GM18508 (cell line): ENCODE measurements at regions not wholly inside any gene's neighbourhood (a gene's known extent, or its start where the extent isn't known, plus 50 kb on each side); places are given as distances from the start of the nearest gene placed in this dataset.
"Not testable (repeated sequence)": the region's sequence is repeated elsewhere in the genome, so short reads cannot be mapped to it uniquely, and the experiment has no call there.

Experiments
- ATAC-seq: cut with Tn5 transposase; IDR thresholded peaks from one replicate; pipeline ENCODE4 v1.9.1; 2021; ENCODE audit warnings: moderate number of reproducible peaks; ENCODE audit not compliant: insufficient read depth, unreplicated experiment

DNA sequence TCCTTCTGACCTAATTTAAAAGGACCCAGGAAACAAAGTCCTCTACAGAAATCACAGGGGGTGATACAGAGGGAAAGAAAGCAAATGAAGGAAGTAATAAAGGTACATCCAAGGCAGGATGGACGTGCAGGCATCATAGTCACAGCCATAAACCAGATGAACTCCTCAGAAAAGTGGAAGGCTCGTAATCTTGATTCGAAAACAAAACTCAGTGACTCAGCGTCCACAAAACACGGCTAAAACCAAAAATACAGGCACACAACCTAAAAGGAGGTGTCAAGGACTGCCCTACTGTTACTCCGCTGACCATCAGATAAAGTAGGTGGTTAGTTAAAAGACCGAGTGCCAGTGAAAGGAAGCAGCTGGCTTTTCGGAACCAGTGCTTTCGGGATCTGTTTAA lies 81.5 kb downstream of the TRIM69 start:
- not testable (repeated sequence) for ATAC-seq

DNA sequence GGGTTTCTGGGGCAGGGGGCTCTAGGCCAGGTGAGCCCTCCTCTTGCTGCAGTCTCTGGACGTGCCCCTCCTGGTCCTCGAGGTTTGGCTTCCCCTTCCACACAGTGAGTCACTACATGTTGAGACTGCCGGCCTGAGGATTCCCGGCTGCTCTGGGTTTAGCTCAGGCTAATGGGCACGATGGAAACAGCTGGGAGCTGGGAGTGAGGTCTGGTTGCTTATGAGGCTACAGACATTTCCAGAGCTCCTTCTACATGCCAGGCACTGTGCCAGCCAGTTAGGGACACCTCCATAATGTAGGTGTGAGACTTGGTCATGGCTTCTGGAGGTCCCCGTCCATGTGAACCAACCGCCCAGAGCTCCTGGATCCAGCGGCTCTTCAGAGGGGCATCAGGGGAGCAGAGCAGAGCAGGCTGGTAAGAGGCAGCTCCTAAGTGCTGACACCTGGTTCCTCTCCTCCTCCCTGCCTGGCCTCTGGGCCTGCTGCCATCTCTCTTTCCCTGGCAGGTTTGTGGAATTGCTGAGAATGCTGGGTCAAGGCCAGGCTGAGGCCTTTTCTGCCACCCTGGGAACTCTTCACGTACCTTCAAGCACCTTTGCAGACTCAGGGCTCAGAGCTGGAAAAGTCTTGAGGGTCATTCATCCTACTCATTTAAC lies 83.1 kb downstream of the TRIM69 start:
- not testable (repeated sequence) for ATAC-seq

DNA sequence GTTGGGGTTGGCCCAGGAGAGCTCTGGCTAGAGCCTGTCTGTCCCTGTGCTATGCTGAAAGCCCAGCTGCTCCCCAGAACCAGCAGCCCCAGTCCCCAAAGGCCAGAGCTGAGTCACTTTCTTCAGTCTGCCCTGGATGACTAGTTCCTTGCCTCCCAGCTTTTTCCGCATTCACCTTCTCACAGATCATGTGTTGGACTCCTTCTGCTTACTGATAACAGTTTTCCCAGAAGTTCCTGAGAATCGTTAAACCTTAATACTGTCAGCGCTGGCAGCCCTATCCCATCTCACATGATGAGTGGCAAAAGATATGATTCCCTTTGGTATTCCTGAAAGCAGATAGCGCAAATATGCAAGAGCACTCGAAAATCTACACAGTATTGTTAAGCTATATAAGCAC lies 84.2 kb downstream of the TRIM69 start:
- ATAC-seq: not testable (repeated sequence)

DNA sequence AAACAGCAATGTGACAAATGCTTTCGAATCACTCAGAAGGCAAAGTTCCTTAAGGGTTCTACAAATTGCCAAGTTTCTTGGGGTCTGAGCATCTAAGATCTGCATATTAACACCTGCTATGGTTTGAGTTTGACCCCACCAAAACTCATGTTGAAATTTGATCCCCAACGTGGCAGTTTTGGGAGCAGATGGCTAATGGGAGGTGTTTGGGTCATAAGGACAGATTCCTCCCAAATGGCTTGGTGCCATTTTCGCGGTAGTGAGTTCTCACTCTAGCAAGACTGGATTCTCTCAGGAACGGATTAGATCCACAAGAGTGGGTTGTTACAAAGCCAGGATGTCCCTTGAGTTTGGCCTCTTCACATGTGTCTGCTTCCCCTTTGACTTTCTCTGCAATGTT lies 84.6 kb downstream of the TRIM69 start:
- not testable (repeated sequence) for ATAC-seq

DNA sequence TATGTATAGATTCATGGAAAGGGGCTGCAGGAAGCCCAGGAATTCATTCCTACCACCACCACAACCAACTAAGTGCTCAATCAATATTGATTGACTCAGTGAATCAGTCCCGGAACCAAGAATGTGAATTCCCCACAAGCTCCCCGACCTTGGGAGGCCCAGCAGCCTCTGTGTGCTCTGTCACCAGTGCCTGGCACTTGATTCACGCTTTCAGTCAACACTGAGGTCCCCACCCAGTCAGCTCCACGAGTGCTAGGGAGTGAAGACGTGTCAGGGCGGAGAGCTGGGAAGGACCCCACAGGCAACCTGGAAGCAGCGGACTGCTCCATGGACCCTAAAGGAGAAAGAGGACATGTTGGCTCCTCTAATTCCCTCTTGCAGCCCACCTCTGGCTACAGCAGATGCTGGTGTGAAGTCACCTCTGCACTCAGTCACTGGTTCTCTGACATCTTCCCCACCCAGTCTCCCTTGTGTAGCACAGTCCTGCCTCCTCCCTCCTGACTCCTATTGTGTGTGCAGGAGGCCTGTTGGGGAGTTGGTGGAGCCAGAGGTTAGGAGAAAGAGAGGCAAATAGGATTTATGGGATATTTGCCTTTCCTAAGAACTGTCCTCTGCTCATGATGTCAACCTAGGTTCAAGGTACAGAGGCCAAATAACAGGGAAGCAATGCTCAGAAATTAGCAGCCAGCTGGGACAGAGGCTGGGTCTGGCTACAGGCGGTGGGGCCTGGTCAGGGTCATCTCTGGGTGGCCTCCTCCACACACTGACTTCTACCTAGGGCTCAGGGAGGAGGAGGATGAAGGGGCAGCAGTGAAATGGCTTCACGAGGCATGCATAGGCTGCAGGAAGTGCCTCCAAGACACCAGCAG lies 88.2 kb downstream of the TRIM69 start:
- not testable (repeated sequence) for ATAC-seq

DNA sequence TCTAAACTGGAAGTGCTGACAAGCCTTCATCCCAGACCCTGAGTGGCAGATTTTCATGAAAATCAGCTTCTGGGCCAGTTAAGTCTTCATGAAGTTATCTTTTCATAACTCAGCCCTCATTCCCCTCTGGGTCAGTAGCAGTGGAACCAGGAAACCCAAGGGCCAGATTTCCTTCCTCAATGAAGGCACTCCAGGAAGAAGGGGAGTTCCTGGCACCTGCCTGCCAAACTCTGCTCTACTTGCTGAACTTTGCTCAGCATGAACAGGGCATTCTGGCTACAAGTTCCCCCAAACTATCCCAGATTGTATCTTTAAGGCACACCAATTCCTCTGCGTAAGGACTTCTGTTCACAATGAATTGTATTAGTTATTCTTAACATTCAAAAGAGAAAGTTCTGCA lies 90.3 kb downstream of the TRIM69 start:
- ATAC-seq: not testable (repeated sequence)

DNA sequence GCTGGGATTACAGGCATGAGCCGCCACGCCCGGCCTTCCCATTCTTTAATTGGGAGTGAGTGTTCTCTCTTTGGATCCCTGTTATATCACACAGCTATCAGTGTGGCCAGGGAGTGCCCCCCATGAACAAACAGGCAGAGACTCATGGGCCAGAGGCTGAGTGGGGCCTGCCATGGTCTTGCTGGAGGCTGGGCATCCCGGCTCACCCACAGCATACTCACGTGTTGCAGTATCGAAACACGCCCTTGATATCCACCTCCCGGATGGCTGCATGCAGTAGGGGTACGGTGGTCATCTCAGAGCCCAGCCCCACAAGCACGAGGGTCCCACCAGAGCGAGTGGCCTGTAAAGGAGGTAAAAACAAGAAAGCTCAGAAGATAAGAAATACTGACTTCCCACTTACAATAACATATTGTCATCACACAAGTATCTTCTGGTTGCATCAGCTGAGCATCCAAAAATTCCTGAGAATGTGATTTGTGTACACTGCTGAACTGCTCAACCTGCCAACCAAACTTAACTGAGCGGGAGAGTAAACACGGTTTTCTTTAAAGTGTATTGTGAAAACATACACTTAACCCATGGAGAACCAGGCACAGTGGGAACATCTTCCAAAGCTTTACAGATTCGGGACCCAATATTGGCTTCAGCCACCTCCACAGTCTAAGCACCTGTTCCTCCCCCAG lies 92.0 kb downstream of the TRIM69 start:
- not testable (repeated sequence) for ATAC-seq

DNA sequence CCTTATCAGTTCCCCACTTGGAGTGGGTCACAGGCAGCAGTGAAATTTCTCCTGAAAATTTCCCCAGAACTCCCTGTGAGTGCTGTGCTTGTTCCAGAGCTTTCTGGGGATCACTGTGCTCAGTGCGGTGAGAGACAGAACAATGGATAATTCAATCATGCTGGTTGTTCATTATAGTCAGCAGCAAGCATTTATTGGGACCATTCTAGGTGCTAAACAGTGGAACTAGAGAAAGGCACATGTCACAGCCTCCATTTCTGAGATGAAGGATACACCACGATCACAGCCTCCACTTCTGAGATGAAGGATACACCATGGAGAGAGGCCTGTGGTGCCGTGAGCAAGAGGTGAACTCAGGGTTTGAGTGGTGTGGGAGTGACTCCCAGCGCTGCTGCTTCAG lies 92.8 kb downstream of the TRIM69 start:
- not testable (repeated sequence) for ATAC-seq

DNA sequence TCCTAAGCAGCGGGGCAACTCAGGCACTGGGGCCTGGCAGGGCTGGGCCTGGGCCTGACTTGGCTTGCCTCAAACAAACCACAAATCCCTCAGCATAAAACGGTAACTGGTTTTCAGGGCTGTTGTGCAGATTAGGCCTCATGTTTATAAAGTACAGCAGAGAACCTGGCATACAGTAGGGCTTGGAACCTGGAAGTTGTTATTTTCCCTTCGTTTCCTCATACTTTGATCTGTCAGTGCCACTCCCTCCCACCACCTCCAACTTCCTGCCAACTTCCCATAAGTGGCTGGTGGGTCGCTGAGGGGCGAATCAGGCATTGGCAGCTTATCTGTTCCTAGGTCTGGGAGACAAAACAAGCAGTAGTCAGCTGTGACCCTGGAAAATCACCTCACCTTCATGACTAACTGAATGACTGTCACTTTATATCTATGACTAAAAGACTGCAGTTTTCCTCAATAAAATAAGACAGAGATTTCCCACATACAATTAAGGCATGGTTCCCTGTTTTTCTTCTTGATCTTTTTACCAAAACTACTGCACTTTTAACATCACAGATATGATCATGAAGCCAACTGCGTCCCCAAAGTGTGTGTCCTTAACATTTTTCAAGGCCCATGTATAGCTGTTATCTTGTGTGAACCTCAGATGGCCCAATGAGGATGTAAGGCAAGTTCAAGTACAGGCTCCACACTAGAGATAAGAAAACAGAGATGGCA lies 94.5 kb downstream of the TRIM69 start:
- not testable (repeated sequence) for ATAC-seq

DNA sequence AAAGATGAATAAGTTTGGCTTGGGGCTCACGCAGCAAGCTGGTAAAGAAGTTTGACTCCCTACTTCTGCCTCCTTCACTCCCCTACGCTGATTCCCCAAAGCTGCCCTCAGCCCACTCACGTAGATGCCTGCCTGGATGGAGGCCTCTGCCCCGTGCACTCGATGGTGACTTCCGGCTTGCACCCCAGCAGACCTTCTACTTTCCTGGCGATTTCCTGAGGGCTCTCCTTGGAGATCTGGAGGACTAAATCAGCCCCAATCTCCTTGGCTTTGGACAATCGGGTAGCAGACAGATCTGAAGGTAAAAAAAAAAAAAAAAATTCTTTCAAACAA lies 95.0 kb downstream of the TRIM69 start:
- ATAC-seq: not testable (repeated sequence)

DNA sequence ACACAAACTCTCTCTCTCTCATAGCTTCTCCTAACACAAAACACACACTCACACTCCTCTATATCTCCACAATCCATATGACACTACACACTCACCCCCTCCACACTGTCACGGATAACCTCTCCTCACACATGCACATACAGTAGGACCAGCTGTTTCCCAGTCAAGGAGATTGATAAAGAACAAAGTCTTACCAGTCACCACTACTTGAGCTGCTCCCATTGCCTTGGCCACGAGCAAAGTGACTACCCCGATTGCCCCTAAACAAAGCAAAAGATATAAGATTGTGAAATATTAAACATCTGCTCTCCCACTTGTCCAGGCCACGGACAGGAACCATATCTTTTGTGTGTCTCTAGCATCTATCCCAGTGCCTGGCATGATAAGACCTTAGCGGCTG lies 95.8 kb downstream of the TRIM69 start:
- ATAC-seq: not testable (repeated sequence)

DNA sequence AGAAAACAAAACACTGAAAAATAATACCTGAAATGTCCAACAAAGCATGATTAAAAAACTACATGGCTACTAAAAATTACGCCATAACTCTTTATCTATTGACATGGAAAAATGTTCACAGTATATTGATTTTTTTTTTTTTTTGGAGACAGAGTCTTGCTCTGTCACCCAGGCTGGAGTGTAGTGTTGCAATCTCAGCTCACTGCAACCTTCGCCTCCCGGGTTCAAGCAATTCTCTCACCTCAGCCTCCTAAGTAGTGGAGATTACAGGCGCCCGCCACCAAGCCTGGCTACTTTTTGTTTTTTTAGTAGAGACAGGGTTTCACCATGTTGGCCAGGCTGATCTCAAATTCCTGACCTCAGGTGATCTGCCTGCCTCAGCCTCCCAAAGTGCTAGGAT lies 96.8 kb downstream of the TRIM69 start:
- not testable (repeated sequence) for ATAC-seq

DNA sequence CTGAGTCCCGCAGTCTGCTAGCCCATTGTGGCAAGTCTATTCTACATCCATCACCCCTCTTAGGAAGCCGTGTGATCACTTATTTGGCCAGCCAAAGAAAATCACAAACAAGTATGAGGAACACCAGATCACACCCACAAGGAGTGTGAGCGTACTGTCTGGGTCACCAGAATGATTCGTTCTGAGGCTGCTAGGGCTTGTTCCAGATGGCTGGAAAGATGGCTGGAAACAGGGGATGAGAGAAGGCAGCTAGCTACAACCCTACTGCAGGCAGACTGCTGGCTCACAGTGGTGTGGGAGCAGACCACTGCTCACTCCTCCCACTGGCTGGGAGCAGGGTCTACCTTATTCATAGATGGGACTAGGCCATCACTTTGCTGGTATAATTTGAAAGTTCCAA lies 97.4 kb downstream of the TRIM69 start:
- ATAC-seq: not testable (repeated sequence)

DNA sequence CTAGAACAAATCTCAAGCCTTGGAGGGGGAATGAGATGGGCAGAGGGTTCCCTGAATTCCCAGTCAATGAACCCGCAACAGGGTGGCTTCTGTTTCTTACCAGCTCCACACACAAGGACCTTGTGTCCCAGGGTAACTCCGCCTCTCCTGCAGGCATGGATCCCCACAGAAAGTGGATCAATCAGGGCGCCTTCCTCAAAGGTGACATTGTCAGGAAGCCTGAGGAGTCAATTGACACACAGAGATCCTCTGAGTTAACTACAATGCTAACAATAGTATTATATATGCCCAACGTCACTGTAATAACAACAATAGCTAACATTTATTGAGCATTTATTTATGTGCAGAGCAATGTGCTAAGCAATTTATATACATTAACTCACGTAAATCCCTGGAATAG lies 98.8 kb downstream of the TRIM69 start:
- ATAC-seq: not testable (repeated sequence)

DNA sequence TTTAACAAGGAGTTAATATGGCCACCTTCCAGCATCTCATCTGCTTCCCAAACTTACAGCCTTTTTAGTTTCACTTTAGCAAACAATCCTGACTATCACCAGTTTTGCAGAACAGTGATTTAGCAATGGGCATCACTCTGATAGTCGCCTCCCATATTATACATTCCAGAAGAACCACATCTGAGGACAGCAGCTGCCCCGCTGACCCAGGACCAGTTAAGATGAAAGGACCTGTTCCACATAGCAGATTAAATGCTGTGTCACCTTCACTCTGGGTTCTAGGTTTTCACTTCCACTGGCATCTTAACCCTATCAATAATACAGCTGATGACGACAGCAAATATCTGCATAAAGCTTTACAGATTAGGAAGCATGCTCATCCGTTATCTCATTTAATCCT lies 99.8 kb downstream of the TRIM69 start:
- ATAC-seq: no peak

DNA sequence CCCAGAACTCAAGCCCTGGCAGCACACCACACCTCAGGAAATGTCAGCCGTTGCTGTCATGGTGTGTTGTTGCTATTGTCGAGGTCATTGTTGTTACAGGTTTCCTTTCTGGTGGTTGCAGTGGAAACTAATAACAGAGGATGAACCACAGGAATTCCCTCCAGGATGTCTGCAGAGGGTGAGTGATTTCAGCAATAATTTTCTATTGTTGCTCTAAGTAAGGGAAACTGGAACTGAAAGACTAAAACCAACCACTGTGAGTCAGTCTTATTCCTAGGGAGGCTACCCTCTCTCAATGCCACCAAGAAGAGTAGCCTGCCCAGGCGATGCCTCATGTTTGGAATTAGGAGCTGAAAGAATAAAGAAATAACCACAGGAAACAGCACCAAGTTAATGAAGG lies 102.6 kb downstream of the TRIM69 start:
- not testable (repeated sequence) for ATAC-seq

DNA sequence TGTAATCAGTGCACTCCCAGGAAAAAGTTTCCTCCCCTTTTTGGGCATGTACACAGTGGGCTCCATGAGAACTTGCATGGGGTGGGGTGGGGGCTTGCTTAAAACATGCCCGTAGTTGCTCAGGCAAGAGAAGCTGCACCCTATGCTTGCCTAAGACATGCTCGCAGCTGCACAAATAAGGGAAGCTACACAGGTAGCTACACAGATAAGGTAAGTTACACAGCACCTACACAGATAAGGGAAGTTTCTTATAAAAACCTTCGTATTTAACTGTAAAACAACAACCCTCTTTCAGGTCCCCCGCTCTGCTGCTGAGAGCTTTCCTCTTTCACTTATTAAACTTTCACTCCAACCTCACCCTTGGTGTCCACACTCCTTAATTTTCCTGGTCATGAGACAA lies 105.4 kb downstream of the TRIM69 start:
- ATAC-seq: not testable (repeated sequence)

DNA sequence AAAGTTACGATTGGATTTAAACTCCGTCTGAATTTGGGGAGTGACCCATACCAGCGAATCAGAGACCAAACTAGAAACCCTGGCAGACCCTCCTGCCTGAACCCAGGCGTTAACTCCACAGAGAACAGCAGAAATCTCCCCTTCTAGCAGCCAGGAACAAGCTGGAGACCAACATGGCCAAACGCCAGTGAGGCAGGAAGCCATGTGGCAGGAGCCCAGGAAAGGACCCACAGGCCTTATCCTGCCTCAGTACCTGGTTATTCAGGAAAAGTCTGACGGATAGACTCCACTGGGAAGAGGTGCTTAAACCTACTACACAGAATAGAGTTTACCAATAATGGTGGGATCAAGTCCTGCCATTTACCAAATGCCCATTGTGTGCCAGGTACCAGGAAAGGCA lies 106.6 kb downstream of the TRIM69 start:
- not testable (repeated sequence) for ATAC-seq

DNA sequence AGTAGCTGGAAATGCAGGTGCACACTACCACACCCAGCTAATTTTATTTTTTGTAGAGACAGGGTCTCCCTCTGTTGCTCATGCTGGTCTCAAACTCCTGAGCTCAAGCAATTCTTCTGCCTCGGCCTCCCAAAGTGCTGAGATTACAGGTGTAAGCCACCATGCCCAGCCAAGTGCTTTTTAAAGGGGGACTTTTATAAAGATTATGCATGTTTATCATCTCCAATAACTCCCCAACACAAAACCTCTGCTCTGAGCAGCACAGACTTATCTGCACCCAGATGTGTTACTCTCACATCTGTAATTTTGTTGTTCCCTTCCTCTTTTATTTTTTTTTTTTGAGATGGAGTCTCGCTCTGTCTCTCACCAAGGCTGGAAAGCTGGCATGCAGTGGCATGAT lies 108.6 kb downstream of the TRIM69 start:
- ATAC-seq: not testable (repeated sequence)

DNA sequence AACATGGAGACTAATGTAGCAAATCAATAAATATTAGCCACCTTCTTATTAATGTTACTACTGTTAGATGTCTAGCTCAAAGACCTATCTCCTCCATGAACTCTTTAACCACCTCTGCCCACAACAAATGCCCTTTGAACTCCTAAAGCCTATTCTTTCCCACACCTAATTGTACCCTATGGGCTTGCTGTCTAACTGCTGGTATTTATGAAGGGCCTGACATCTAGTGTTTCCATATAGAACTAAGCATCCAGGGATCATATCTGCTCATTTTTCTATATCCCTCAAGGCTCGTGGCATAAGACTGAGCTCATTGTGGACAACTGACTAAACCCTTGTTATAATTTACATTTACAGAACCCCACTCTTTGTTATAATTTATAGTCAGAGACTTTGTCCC lies 109.8 kb downstream of the TRIM69 start:
- ATAC-seq: not testable (repeated sequence)
